Adrenal gland (tissue), 9 donors: ENCODE measurements at regions not wholly inside any gene's neighbourhood (a gene's known extent, or its start where the extent isn't known, plus 50 kb on each side); places are given as distances from the start of the nearest gene placed in this dataset.
"Not testable (repeated sequence)": the region's sequence is repeated elsewhere in the genome, so short reads cannot be mapped to it uniquely, and the experiment has no call there.

Experiments used
- DNase-seq, 7 donors: peaks; one replicate each; pipeline ENCODE4 v3.0.0-alpha.2; 2019 to 2020
- H3K27ac ChIP-seq, 5 donors: fragments of 200-600 bp; sonication (generic) in 4 of 5; 1 replicate in 3 of 5; 2 replicates in 2 of 5; pipeline versions ENCODE4 v1.5.1 to v1.8.0; 2016 to 2020; ENCODE audit warnings: mild to moderate bottlenecking in 1 of 5
- H3K27me3 ChIP-seq: fragments of 200-600 bp; 2 replicates; pipeline ENCODE4 v1.8.0; 2021
- H3K36me3 ChIP-seq, 2 donors: fragments of 200-600 bp; replicated peaks in 1 of 2; 1 replicate in 1 of 2; 2 replicates in 1 of 2; pipeline versions ENCODE4 v1.5.1 to v1.8.0; 2018 to 2022
- H3K4me1 ChIP-seq, 2 donors: fragments of 200-600 bp; replicated peaks in 1 of 2; 1 replicate in 1 of 2; 2 replicates in 1 of 2; pipeline versions ENCODE4 v1.5.1 to v1.8.0; 2018 to 2021
- H3K4me3 ChIP-seq, 4 donors: fragments of 200-600 bp; sonication (generic) in 3 of 4; one replicate each; pipeline ENCODE4 v1.5.1; 2016 to 2018
- H3K9me3 ChIP-seq, 3 donors: fragments of 200-600 bp; sonication (generic) in 1 of 3; replicated peaks in 1 of 3; 1 replicate in 2 of 3; 2 replicates in 1 of 3; pipeline versions ENCODE4 v1.5.1 to v1.8.0; 2016 to 2021
- CTCF ChIP-seq, 6 experiments: fragments of 450-650 bp in 4 of 6; fragments of 200-600 bp in 2 of 6; sonication (generic) in 1 of 6; IDR thresholded peaks; 1 replicate in 5 of 6; 2 replicates in 1 of 6; pipeline versions ENCODE4 v1.5.1 to v1.8.0; 2016 to 2021; ENCODE audit warnings: antibody characterized with exemption in 6 of 6, mild to moderate bottlenecking in 2 of 6, moderate library complexity in 1 of 6
- POLR2A ChIP-seq, 2 donors: fragments of 450-650 bp; IDR thresholded peaks; one replicate each; pipeline ENCODE4 v1.6.1; 2017; ENCODE audit warnings: antibody characterized with exemption in 2 of 2, mild to moderate bottlenecking in 2 of 2, moderate library complexity in 1 of 2
- WGBS, 4 donors: extraction: QIAGEN DNeasy Blood & Tissue Kit in 2 of 4; methylation state at CpG; one replicate each; pipeline versions ENCODE4 v1.1.5 to v1.1.7; 2013 to 2017; 5-methylcytosine and 5-hydroxymethylcytosine counted together
- intact Hi-C, 2 donors: fragments of 100-400 bp; cut with DNase I; formaldehyde crosslinking; loops; one replicate each; pipeline versions ENCODE4 v1.14.1 to v1.15.0; 2022 to 2023
- donor health status: healthy with polysubstance abuse.
- donor health status: Bipolar disorder and iron deficiency.
- donor health status: DM: yes; HTN: yes; CAD: no.
- donor health status: DM: no; HTN: no; CAD: no.
- donor health status: DM: no; HTN: no; CAD: no.

- Histone ChIP-seq H3K36me3 (no peaks in the 10 kb centered on the region), H3K4me1 (no peaks in the 10 kb centered on the region), H3K27me3 (no peaks in the 10 kb centered on the region), H3K27ac (no peak overlapping the region), H3K9me3 (no peaks in the 10 kb centered on the region), H3K4me3 (no peak overlapping the region)
- WGBS, 4 donors, result 79 to 94% (median 87%) methylated on average over 2 of the region's 2 CpGs
- no peak for DNase-seq
- no peak for TF ChIP-seq CTCF (IDR thresholded peaks at IDR 0.05)
- TF ChIP-seq POLR2A (IDR thresholded peaks at IDR 0.05), result no peak
- intact Hi-C loops, result no loop called here
These were observed 355.5 kb downstream of the FBXW7 start for GRCh38 chr4:152180369-152180768.

DNA sequence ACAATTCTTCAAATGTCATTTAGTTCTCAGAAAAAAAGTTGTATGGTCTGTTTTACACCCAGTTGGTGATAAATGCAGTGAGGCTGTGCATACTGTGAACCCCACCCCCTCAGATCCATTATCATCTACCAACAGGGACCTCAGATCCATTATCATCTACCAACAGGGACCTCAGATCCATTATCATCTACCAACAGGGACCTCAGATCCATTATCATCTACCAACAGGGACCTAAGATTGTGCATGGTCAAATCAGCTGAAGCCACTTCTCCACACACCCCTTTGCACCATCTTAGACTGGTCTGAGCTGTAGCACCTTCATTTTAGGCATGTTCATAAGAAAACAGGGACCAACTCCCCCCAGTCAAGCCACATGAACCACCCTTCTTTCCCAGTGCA is 358.4 kb downstream of the FBXW7 start:
- H3K4me3 ChIP-seq, H3K27ac ChIP-seq, H3K9me3 ChIP-seq, H3K27me3 ChIP-seq, DNase-seq, H3K4me1 ChIP-seq, H3K36me3 ChIP-seq, intact Hi-C loops: not testable (repeated sequence)

DNA sequence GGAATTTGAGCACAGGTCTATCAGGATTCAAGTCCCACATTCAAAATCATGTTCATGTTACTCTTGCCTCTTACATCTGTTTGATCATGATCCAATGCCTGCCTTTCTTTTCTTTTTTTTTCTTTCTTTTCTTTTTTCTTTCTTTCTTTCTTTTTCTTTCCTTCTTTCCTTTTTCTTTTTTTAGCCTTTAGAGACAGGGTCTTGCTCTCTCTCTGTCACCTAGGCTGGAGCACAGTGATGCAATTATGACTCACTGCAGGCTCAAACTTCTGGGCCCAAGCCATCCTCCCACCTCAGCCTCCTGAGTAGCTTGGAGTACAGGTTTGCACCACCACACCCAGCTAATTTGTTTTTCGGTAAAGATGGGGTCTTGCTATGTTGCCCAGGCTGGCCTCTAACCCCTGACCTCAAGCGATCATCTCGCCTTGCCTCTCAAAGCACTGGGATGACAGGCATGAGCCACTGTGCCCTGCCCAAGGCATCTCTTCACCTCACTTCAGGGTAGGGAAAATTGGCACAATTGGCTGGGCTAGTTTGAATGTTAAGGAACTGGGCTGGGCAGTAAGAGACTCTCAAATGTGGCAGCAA is 359.2 kb downstream of the FBXW7 start:
- no peaks in the 10 kb centered on the region for H3K4me1 ChIP-seq
- TF ChIP-seq CTCF (IDR thresholded peaks at IDR 0.05), result no peak
- TF ChIP-seq POLR2A (IDR thresholded peaks at IDR 0.05), result no peak
- 61 to 83% (median 80%) methylated on average over 3 of the region's 3 CpGs for WGBS, 4 donors
- no peak overlapping the region for H3K27ac ChIP-seq
- no peaks in the 10 kb centered on the region for H3K9me3 ChIP-seq
- no peak for DNase-seq
- H3K36me3 ChIP-seq, result no peaks in the 10 kb centered on the region
- no peak overlapping the region for H3K4me3 ChIP-seq
- no peaks in the 10 kb centered on the region for H3K27me3 ChIP-seq
- intact Hi-C loops, result no loop called here

DNA sequence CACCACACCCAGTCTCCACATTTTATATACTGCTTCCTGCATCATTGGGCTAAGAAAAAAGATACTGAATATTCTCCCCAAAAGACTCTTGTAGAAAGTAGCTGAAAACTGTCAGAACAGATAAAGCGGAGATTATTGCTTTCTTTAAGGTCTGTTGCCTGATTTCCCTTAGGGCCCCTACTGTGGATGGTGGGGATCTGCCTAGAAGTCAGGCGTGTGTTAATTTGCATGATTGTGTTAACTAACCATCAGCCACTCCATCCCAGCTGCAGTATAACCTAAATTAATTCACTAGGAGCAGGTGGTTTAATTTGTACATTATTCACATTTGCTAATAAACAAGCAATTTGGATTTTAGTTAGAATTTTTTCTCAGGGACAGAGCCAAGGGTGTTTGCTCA is 360.3 kb downstream of the FBXW7 start:
- no peak for DNase-seq
- Histone ChIP-seq H3K4me3 (no peak overlapping the region), H3K36me3 (no peaks in the 10 kb centered on the region), H3K27me3 (no peaks in the 10 kb centered on the region), H3K9me3 (no peaks in the 10 kb centered on the region), H3K4me1 (no peaks in the 10 kb centered on the region), H3K27ac (no peak overlapping the region)
- no peak for TF ChIP-seq CTCF (IDR thresholded peaks at IDR 0.05)
- TF ChIP-seq POLR2A (IDR thresholded peaks at IDR 0.05), result no peak
- 86 to 93% (median 91%) methylated on average over 2 of the region's 2 CpGs for WGBS, 4 donors
- intact Hi-C loops, result no loop called here

DNA sequence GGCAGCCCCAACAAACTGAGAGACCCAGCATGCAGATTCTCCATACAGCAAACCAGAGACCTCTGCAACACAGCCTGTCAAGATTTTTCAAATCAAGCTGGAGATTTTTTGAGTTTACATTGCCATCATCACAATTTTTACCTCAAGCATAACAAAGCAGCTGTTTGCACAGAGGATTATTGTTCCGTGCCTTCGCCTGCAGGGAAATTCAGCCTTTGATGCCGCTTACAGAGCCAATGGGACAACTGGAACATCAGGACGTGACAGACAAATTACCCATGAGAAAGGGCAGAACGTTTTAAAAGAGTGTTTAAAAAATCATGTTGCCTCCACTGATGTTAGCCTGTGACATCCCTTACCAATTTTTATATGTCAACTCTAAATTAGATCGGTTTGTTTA is 363.7 kb downstream of the FBXW7 start:
- H3K9me3 ChIP-seq, result no peaks in the 10 kb centered on the region
- TF ChIP-seq CTCF (IDR thresholded peaks at IDR 0.05) (no peak), POLR2A (IDR thresholded peaks at IDR 0.05) (no peak)
- intact Hi-C loops, result no loop called here
- H3K36me3 ChIP-seq, result no peaks in the 10 kb centered on the region
- H3K4me3 ChIP-seq, result no peak overlapping the region
- no peak overlapping the region for H3K27ac ChIP-seq
- no peaks in the 10 kb centered on the region for H3K4me1 ChIP-seq
- no peak for DNase-seq
- 76 to 79% (median 78%) methylated on average over 6 of the region's 6 CpGs for WGBS, 4 donors
- no peaks in the 10 kb centered on the region for H3K27me3 ChIP-seq
